ENCODE measurements at regions not wholly inside any gene's neighbourhood (a gene's known extent, or its start where the extent isn't known, plus 50 kb on each side); places are given as distances from the start of the nearest gene placed in this dataset.

DNA sequence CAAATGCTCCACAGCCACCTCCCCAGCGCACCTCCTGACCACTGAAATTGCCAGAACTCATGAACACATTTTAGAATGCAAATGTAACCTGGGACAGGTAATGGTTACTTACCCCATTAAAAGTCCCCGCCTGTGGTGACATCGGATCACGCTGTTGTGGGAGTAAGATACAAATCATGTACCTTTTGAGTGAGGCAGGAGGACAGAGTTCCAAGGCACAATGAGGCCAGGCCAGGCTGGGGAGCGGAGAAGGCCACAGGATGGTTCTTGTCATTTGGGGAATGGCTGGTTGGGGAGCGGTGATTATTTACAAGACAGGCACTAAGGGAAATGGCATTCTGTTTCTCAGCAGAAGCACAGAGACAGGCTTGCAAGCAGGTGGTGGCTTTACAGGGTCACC lies 490.0 kb downstream of the EDEM1 start:
- Histone ChIP-seq H3K36me3 (ENCODE audit: insufficient read depth, low read length) (no peaks in the 10 kb centered on the region), H3K4me3 (ENCODE audit: low read length, poor library complexity, severe bottlenecking) (no peak overlapping the region), H3K27me3 (ENCODE audit: insufficient read depth, low read length, poor library complexity, severe bottlenecking) (no peaks in the 10 kb centered on the region), H3K9ac (ENCODE audit: low read depth, low read length, poor library complexity, severe bottlenecking) (no peak overlapping the region), H3K4me1 (ENCODE audit: insufficient read depth, low read length, poor library complexity, severe bottlenecking) (no peaks in the 10 kb centered on the region), H3K9me3 (ENCODE audit: insufficient read depth, low read depth, low read length) (no peaks in the 10 kb centered on the region), H2AFZ (ENCODE audit: low read length) (no peak overlapping the region), H3K9me2 (replicated peaks; ENCODE audit: low read depth, low read length) (no peaks in the 10 kb centered on the region), H3K4me2 (ENCODE audit: low read depth, low read length, poor library complexity, severe bottlenecking) (no peak overlapping the region), H3K79me2 (ENCODE audit: insufficient read depth, low read length) (no peaks in the 10 kb centered on the region), H3F3A (ENCODE audit: low read depth) (no peaks in the 10 kb centered on the region), H4K20me1 (ENCODE audit: insufficient read depth, low read length, poor library complexity, severe bottlenecking) (no peaks in the 10 kb centered on the region)
- TF ChIP-seq, protein P1, sequence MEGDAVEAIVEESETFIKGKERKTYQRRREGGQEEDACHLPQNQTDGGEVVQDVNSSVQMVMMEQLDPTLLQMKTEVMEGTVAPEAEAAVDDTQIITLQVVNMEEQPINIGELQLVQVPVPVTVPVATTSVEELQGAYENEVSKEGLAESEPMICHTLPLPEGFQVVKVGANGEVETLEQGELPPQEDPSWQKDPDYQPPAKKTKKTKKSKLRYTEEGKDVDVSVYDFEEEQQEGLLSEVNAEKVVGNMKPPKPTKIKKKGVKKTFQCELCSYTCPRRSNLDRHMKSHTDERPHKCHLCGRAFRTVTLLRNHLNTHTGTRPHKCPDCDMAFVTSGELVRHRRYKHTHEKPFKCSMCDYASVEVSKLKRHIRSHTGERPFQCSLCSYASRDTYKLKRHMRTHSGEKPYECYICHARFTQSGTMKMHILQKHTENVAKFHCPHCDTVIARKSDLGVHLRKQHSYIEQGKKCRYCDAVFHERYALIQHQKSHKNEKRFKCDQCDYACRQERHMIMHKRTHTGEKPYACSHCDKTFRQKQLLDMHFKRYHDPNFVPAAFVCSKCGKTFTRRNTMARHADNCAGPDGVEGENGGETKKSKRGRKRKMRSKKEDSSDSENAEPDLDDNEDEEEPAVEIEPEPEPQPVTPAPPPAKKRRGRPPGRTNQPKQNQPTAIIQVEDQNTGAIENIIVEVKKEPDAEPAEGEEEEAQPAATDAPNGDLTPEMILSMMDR (conservative IDR thresholded peaks at IDR 0.05; ENCODE audit: low read length), result no peak
- TF ChIP-seq EZH2phosphoT487 (IDR thresholded peaks at IDR 0.05; ENCODE audit: borderline replicate concordance), result no peak

DNA sequence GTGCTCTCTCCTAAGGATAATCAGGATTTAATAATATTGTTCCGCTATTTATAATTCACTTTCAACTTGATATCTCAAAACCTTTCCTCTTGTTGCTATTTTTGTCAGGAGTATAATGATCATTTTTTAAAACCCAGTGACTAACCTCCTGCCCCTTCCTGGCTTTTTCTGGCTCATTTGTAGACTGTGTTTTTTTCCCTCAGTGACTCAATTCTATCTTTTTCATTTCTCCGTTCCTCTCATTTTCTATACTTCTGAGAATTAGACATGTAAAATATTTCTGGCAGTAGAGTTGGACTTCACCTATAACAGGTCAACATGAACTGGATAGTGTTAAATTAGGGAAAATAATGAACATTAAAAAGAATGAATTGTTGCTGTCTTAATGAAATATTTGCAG lies 490.7 kb downstream of the EDEM1 start:
- TF ChIP-seq, protein P1 (conservative IDR thresholded peaks at IDR 0.05; ENCODE audit: low read length), result no peak
- no peak for TF ChIP-seq EZH2phosphoT487 (IDR thresholded peaks at IDR 0.05; ENCODE audit: borderline replicate concordance)
- Histone ChIP-seq H3K9ac (ENCODE audit: low read depth, low read length, poor library complexity, severe bottlenecking) (no peak overlapping the region), H3K4me2 (ENCODE audit: low read depth, low read length, poor library complexity, severe bottlenecking) (no peak overlapping the region), H3K79me2 (ENCODE audit: insufficient read depth, low read length) (no peaks in the 10 kb centered on the region), H4K20me1 (ENCODE audit: insufficient read depth, low read length, poor library complexity, severe bottlenecking) (no peaks in the 10 kb centered on the region), H3K9me2 (replicated peaks; ENCODE audit: low read depth, low read length) (no peaks in the 10 kb centered on the region), H3K27me3 (ENCODE audit: insufficient read depth, low read length, poor library complexity, severe bottlenecking) (no peaks in the 10 kb centered on the region), H3K9me3 (ENCODE audit: insufficient read depth, low read depth, low read length) (no peaks in the 10 kb centered on the region), H3K36me3 (ENCODE audit: insufficient read depth, low read length) (no peaks in the 10 kb centered on the region), H2AFZ (ENCODE audit: low read length) (no peak overlapping the region), H3K4me3 (ENCODE audit: low read length, poor library complexity, severe bottlenecking) (no peak overlapping the region), H3F3A (ENCODE audit: low read depth) (no peaks in the 10 kb centered on the region), H3K4me1 (ENCODE audit: insufficient read depth, low read length, poor library complexity, severe bottlenecking) (no peaks in the 10 kb centered on the region)

DNA sequence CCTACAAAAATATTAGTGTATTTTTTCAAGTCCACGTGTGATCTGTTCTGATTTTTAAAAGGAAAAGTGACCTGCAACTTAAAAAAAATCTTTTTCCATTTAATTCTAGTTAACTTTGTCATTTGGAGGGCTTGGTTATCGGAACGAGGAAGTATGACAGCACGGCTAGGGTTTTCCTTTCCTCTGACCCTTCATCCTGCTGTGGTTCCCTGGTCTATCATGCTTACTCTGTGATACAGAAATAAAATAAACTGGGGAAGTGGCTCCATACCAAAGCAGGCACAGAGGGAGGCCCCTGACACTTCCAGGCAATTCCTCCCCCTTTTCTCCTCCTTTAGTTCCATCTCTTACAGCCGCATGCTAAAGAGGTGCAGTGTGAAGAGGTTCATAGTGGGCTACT lies 491.3 kb downstream of the EDEM1 start:
- H3K9me3 ChIP-seq (ENCODE audit: insufficient read depth, low read depth, low read length), result no peaks in the 10 kb centered on the region
- no peak overlapping the region for H3K4me2 ChIP-seq (ENCODE audit: low read depth, low read length, poor library complexity, severe bottlenecking)
- H3K9ac ChIP-seq (ENCODE audit: low read depth, low read length, poor library complexity, severe bottlenecking), result no peak overlapping the region
- H2AFZ ChIP-seq (ENCODE audit: low read length), result no peak overlapping the region
- no peaks in the 10 kb centered on the region for H3K9me2 ChIP-seq (replicated peaks; ENCODE audit: low read depth, low read length)
- no peaks in the 10 kb centered on the region for H3K36me3 ChIP-seq (ENCODE audit: insufficient read depth, low read length)
- no peaks in the 10 kb centered on the region for H3K27me3 ChIP-seq (ENCODE audit: insufficient read depth, low read length, poor library complexity, severe bottlenecking)
- no peaks in the 10 kb centered on the region for H4K20me1 ChIP-seq (ENCODE audit: insufficient read depth, low read length, poor library complexity, severe bottlenecking)
- H3K4me1 ChIP-seq (ENCODE audit: insufficient read depth, low read length, poor library complexity, severe bottlenecking), result no peaks in the 10 kb centered on the region
- H3K79me2 ChIP-seq (ENCODE audit: insufficient read depth, low read length), result no peaks in the 10 kb centered on the region
- TF ChIP-seq EZH2phosphoT487 (IDR thresholded peaks at IDR 0.05; ENCODE audit: borderline replicate concordance), result no peak
- TF ChIP-seq, protein P1 (conservative IDR thresholded peaks at IDR 0.05; ENCODE audit: low read length), result no peak
- H3F3A ChIP-seq (ENCODE audit: low read depth), result no peaks in the 10 kb centered on the region
- H3K4me3 ChIP-seq (ENCODE audit: low read length, poor library complexity, severe bottlenecking), result no peak overlapping the region

All from Loucy (cell line).